GM12874 (cell line): ENCODE measurements at regions not wholly inside any gene's neighbourhood (a gene's known extent, or its start where the extent isn't known, plus 50 kb on each side); places are given as distances from the start of the nearest gene placed in this dataset.

Experiments
- TF ChIP-seq, protein P1 (sequence below): IDR thresholded peaks from 2 replicates; pipeline ENCODE4 v1.5.1; 2011; ENCODE audit warnings: low read depth, mild to moderate bottlenecking, control low read depth, low read length, moderate library complexity; ENCODE audit not compliant: insufficient read depth

DNA sequence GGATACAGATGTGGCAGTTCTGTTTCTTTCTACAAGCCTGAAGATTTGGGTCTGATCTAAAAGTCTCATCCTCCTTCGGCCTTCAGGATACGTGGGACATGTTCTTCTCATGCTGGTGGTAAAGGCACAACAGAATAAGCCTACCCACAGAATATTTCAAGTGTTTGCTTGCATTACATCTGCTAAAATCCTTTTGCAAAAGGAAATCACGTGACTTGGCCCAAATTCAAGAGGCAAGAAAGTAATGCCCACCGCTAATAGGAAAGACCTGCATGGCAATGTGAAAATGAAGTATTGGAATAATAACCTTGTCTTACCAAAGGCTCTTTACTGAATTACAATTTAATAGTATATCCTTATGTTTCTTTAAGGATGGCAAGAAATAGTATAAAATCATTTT, 439.9 kb upstream of the TGFBR2 start:
- TF ChIP-seq, protein P1, sequence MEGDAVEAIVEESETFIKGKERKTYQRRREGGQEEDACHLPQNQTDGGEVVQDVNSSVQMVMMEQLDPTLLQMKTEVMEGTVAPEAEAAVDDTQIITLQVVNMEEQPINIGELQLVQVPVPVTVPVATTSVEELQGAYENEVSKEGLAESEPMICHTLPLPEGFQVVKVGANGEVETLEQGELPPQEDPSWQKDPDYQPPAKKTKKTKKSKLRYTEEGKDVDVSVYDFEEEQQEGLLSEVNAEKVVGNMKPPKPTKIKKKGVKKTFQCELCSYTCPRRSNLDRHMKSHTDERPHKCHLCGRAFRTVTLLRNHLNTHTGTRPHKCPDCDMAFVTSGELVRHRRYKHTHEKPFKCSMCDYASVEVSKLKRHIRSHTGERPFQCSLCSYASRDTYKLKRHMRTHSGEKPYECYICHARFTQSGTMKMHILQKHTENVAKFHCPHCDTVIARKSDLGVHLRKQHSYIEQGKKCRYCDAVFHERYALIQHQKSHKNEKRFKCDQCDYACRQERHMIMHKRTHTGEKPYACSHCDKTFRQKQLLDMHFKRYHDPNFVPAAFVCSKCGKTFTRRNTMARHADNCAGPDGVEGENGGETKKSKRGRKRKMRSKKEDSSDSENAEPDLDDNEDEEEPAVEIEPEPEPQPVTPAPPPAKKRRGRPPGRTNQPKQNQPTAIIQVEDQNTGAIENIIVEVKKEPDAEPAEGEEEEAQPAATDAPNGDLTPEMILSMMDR = no peak

DNA sequence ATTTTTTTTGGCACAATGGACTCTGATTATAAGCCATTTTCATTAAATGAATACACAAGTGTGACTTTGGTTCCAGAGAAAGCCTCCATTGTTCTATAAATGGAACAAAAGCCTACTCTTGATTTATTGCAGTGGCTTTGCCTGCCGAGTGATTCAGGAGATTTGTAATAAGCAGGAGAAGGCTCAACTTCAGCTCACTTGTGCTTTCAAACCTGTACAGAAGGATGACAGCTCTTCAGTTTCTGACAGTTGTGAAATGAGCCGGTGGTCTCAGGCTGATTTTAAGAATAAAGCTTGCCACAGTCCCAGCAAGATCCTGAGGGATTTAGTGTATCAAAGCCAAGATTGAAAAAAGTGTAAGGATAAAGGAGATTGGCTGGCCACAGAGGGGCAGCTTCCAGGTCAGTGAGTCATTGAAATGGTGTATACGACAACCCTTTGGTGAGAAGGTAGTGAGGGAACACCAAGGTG, 438.8 kb upstream of the TGFBR2 start:
- TF ChIP-seq, protein P1 = no peak

DNA sequence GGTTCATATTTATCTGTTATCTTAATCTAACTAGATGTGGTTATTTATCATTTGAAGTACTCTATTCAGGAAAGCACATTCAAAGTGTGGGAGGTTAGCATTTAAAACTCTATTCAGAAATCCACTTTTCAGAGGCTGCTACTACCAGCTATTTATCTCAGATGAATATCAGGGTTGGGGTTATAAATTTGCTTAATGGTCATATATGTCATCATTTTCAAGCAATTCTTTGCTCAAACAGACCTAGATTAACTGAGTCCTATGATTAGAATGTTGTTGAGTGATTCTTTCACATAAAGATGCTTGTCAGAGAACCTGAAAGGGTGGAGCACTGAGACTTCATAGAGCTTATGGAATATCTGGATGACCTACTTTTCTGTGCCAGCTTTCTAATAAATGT, 436.9 kb upstream of the TGFBR2 start:
- TF ChIP-seq, protein P1 = no peak

DNA sequence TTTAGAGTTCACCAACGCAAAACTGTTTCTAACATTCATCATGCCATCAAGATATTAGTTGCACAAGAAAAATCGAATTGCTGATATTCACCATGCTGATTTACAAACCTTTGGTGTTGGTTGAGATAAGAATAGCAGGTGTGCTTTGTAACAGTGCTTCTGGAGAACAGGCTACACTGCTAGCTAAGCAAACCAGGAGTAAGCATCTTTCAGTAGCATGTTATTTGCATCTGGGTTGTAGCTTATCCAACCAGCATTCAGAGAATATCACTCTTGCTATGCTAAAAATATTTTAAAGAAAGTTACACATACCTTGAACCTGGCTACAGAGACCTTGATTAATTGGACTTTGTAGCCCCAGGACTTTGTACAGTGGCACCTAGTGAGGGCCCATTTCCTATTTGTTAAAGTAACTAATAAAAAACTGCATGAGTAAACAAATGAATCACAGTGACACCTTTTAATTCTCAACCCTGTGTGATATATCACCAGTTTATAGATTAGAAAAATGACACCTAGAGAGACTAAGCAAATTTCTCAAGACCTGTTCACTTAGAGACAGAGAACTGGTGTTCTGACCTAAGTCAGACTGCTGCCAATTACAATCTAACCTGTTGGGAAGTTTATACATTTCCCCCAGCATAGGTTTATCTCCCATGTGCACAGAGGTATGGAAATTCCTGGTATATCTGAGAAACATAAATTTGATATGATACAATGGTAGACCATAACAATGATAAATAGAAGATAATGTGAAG, 435.5 kb upstream of the TGFBR2 start:
- TF ChIP-seq, protein P1 = no peak

DNA sequence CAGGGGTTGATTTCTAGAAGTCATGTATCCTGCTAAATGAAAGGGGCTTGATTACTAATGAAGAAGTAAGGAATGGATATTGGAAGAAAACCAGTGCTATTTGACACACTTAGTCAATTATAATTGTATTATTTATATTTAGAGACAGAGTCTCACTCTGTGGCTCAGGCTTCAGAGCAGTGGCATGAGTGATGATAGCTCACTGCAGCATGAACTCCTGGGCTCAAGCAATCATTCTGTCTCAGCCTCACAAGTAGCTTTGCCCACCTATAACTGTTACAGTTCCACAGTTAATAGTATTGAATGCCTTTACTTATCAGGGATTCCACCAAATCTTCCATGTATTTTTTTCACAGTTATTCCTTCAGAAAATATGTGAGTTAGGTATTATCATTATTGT, 432.0 kb upstream of the TGFBR2 start:
- TF ChIP-seq, protein P1 = no peak

DNA sequence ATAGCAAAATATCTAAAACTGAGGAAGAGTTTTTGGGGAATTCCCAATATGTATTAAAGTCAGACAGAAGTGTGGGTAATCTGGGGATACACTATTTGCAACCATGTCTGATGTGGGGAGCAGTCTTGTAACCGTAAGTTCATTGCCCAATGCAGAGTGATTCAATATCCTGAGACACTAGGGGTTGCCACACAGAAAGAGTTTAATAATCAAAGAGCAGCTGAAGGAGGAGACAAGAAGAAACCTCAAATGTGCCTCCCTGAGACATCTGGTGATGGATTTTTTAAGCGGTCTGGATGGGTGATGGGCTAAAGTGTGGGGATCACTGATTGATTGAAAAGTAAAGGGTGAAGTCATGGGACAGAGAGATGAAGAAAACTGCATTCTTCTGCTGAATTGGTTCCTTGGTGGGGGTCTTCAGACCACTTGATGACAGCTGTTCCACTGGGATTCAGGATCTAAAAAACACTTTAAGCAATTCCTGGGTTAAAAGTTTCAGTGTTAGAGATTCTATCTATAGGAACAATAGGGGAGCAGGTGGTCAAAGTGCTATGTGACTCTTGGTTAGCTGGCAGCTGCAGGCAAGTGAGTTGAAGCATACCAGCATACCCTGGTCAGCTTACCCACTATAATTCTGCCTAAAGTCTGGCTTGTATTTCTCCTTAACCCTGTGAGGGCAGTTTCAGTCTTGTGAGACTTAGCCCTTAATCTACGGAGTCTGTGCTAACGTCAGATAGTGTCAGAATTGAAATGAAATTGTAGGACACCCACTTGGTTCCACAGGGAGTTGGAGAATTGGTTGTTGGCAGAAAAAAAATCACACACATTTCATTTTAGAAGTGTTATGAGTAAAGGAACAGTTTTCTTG, 425.9 kb upstream of the TGFBR2 start:
- TF ChIP-seq, protein P1 = no peak

DNA sequence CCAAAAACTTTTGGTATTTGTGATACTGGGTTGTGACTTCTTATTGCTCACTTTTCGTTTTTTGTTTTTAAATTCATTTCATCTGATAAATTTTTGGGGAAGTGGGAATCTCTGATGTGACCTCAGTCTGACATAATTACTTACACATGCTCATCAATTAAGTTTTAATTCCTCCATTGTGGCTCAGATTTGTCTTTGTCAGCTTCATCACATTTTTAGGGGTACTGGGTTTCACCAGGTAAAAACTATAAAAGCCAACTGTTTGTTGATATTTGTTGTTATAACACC, 425.3 kb upstream of the TGFBR2 start:
- TF ChIP-seq, protein P1 = no peak
